HAP-1 (cell line): ENCODE measurements at regions not wholly inside any gene's neighbourhood (a gene's known extent, or its start where the extent isn't known, plus 50 kb on each side); places are given as distances from the start of the nearest gene placed in this dataset.
"Not testable (repeated sequence)": the region's sequence is repeated elsewhere in the genome, so short reads cannot be mapped to it uniquely, and the experiment has no call there.

Experiments used
- DNase-seq, 2 experiments: peaks; one replicate each; pipeline ENCODE4 v3.0.0-alpha.2; 2016 to 2020; ENCODE audit warnings: low spot score in 2 of 2
- H3K27me3 ChIP-seq: fragments of 250-450 bp; sonication (Bioruptor Pico); 2 replicates; pipeline ENCODE4 v1.5.1; 2020; ENCODE audit warnings: low read depth, mild to moderate bottlenecking, moderate library complexity
- H3K36me3 ChIP-seq: fragments of 250-450 bp; sonication (Bioruptor Pico); replicated peaks from 2 replicates; pipeline ENCODE4 v1.5.1; 2020; ENCODE audit warnings: mild to moderate bottlenecking
- H3K4me1 ChIP-seq: fragments of 250-450 bp; sonication (Bioruptor Pico); 2 replicates; pipeline ENCODE4 v1.5.1; 2020; ENCODE audit warnings: mild to moderate bottlenecking
- H3K4me3 ChIP-seq: fragments of 250-450 bp; sonication (Bioruptor Pico); 2 replicates; pipeline ENCODE4 v1.5.1; 2020; ENCODE audit warnings: mild to moderate bottlenecking, moderate library complexity
- H3K9me3 ChIP-seq: fragments of 250-450 bp; sonication (Bioruptor Pico); 2 replicates; pipeline ENCODE4 v1.5.1; 2020; ENCODE audit warnings: mild to moderate bottlenecking, moderate library complexity
- in situ Hi-C: fragments of 300-500 bp; cut with MboI; formaldehyde crosslinking; loops from 3 replicates; pipeline ENCODE4 v1.14.3; 2020; ENCODE audit warnings: low sequenced_read_pairs, inconsistent platforms, mixed read lengths

- in situ Hi-C loops: loop anchor here (25.0 kb wide), 1 partner anchor 381 kb away; no protein-coding TSS in a partner anchor
Observed at GRCh38 chr10:117856426-117856825, 190.3 kb downstream of the RAB11FIP2 start.

GRCh38 chr10:117860135-117860534, 186.6 kb downstream of the RAB11FIP2 start:
- in situ Hi-C loops: loop anchor here (25.0 kb wide), 1 partner anchor 377 kb away; no protein-coding TSS in a partner anchor
- no peaks in the 10 kb centered on the region for H3K27me3 ChIP-seq
- no peak for DNase-seq
- no peak overlapping the region for H3K4me3 ChIP-seq
- no peaks in the 10 kb centered on the region for H3K36me3 ChIP-seq
- H3K4me1 ChIP-seq: no peaks in the 10 kb centered on the region
- no peaks in the 10 kb centered on the region for H3K9me3 ChIP-seq

More at GRCh38 chr10:117856426-117856825, 190.3 kb downstream of the RAB11FIP2 start:
- H3K4me1 ChIP-seq, H3K36me3 ChIP-seq, H3K4me3 ChIP-seq, H3K9me3 ChIP-seq, DNase-seq, H3K27me3 ChIP-seq: not testable (repeated sequence)

- H3K4me3 ChIP-seq: no peak overlapping the region
- no peaks in the 10 kb centered on the region for H3K36me3 ChIP-seq
- no peaks in the 10 kb centered on the region for H3K9me3 ChIP-seq
- in situ Hi-C loops: loop anchor here (25.0 kb wide), 1 partner anchor 376 kb away; no protein-coding TSS in a partner anchor
- DNase-seq: peak in 1 of 2 experiments; percentile 45
- no peaks in the 10 kb centered on the region for H3K27me3 ChIP-seq
- H3K4me1 ChIP-seq: no peaks in the 10 kb centered on the region
Observed at GRCh38 chr10:117860823-117861222, 185.9 kb downstream of the RAB11FIP2 start.

GRCh38 chr10:117861329-117861728, 185.4 kb downstream of the RAB11FIP2 start:
- Histone ChIP-seq H3K4me3 (no peak overlapping the region), H3K27me3 (no peaks in the 10 kb centered on the region), H3K9me3 (no peaks in the 10 kb centered on the region), H3K36me3 (no peaks in the 10 kb centered on the region), H3K4me1 (peaks cover 2% of the 10 kb centered on the region; the same call in 1 of the 2 replicates)
- in situ Hi-C loops: loop anchor here (25.0 kb wide), 1 partner anchor 376 kb away; no protein-coding TSS in a partner anchor
- no peak for DNase-seq

GRCh38 chr10:117863771-117864170, 183.0 kb downstream of the RAB11FIP2 start:
- Histone ChIP-seq H3K36me3 (no peaks in the 10 kb centered on the region), H3K4me1 (peaks cover 3% of the 10 kb centered on the region; the same call in 1 of the 2 replicates), H3K4me3 (no peak overlapping the region), H3K9me3 (no peaks in the 10 kb centered on the region), H3K27me3 (no peaks in the 10 kb centered on the region)
- no peak for DNase-seq
- in situ Hi-C loops: loop anchor here (25.0 kb wide), 1 partner anchor 374 kb away; no protein-coding TSS in a partner anchor

GRCh38 chr10:117865945-117866344, 180.8 kb downstream of the RAB11FIP2 start:
- no peaks in the 10 kb centered on the region for H3K9me3 ChIP-seq
- DNase-seq: peak; percentile 16 to 50
- peaks cover 3% of the 10 kb centered on the region; the same call in 1 of the 2 replicates for H3K4me1 ChIP-seq
- H3K4me3 ChIP-seq: no peak overlapping the region
- H3K36me3 ChIP-seq: no peaks in the 10 kb centered on the region
- in situ Hi-C loops: loop anchor here (25.0 kb wide), 1 partner anchor 371 kb away; no protein-coding TSS in a partner anchor
- no peaks in the 10 kb centered on the region for H3K27me3 ChIP-seq

GRCh38 chr10:117868151-117868550, 178.6 kb downstream of the RAB11FIP2 start:
- no peak for DNase-seq
- Histone ChIP-seq H3K27me3 (no peaks in the 10 kb centered on the region), H3K4me1 (peaks cover 3% of the 10 kb centered on the region; the same call in 1 of the 2 replicates), H3K4me3 (no peak overlapping the region), H3K36me3 (no peaks in the 10 kb centered on the region), H3K9me3 (no peaks in the 10 kb centered on the region)
- in situ Hi-C loops: loop anchor here (25.0 kb wide), 1 partner anchor 369 kb away; no protein-coding TSS in a partner anchor

GRCh38 chr10:117875793-117876192, 170.9 kb downstream of the RAB11FIP2 start:
- Histone ChIP-seq H3K4me1 (no peaks in the 10 kb centered on the region), H3K36me3 (no peaks in the 10 kb centered on the region), H3K4me3 (no peak overlapping the region), H3K27me3 (no peaks in the 10 kb centered on the region), H3K9me3 (no peaks in the 10 kb centered on the region)
- in situ Hi-C loops: no loop called here
- no peak for DNase-seq

GRCh38 chr10:117876210-117876609, 170.5 kb downstream of the RAB11FIP2 start:
- no peaks in the 10 kb centered on the region for H3K9me3 ChIP-seq
- DNase-seq: no peak
- no peak overlapping the region for H3K4me3 ChIP-seq
- in situ Hi-C loops: no loop called here
- no peaks in the 10 kb centered on the region for H3K27me3 ChIP-seq
- no peaks in the 10 kb centered on the region for H3K36me3 ChIP-seq
- no peaks in the 10 kb centered on the region for H3K4me1 ChIP-seq

DNA sequence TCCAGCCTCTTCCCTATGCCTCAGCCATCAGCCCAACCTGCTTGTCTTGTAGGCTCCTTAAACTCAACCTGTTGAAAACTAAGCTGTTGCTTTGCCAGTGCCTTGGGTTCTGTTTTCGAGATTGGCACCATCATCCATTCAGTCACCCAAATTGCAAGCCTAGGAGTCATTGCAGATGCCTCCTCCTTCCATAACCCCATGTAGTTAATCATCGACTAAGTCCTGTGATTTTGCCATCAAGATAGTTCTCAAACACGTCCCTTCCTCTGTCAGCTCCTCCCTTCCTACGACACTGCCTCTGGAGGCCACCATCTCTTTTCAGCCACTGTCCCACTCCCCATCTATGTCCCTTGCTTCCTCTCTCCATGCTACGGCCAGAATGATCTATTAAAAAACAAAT, 168.1 kb downstream of the RAB11FIP2 start:
- Histone ChIP-seq H3K27me3 (no peaks in the 10 kb centered on the region), H3K4me1 (no peaks in the 10 kb centered on the region), H3K4me3 (no peak overlapping the region), H3K36me3 (no peaks in the 10 kb centered on the region), H3K9me3 (no peaks in the 10 kb centered on the region)
- no peak for DNase-seq
- in situ Hi-C loops: no loop called here

- Histone ChIP-seq H3K9me3 (no peaks in the 10 kb centered on the region; the same call in 1 of the 2 replicates), H3K4me3 (no peak overlapping the region), H3K4me1 (no peaks in the 10 kb centered on the region), H3K36me3 (no peaks in the 10 kb centered on the region), H3K27me3 (no peaks in the 10 kb centered on the region)
- in situ Hi-C loops: no loop called here
- no peak for DNase-seq
Observed at GRCh38 chr10:117884093-117884492, 162.6 kb downstream of the RAB11FIP2 start.

DNA sequence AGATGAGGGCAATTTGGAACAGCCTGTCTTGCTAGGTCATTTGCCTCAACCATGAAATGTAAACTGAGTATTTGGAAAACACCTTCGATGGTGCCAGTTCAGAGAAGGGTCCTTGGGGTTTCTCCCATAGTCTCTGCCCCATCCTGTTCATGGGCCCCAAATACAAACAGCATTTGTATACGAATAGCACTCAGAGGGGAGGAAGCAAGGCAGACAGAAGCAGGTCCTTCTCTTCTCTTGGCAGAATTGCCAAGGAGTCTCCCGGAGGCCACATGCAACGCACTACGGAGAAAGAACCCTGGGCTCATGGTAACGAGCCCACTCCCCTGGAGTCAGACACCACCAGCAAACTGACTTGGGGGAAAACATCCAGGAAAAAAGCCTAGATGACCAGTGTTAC, 162.1 kb downstream of the RAB11FIP2 start:
- Histone ChIP-seq H3K4me1 (no peaks in the 10 kb centered on the region), H3K27me3 (no peaks in the 10 kb centered on the region), H3K36me3 (no peaks in the 10 kb centered on the region), H3K9me3 (no peaks in the 10 kb centered on the region; the same call in 1 of the 2 replicates), H3K4me3 (no peak overlapping the region)
- no peak for DNase-seq
- in situ Hi-C loops: no loop called here

GRCh38 chr10:117885206-117885829, 161.4 kb downstream of the RAB11FIP2 start:
- Histone ChIP-seq H3K9me3 (no peaks in the 10 kb centered on the region; the same call in 1 of the 2 replicates), H3K27me3 (no peaks in the 10 kb centered on the region), H3K4me1 (no peaks in the 10 kb centered on the region), H3K4me3 (no peak overlapping the region), H3K36me3 (no peaks in the 10 kb centered on the region)
- in situ Hi-C loops: no loop called here
- DNase-seq: no peak

DNA sequence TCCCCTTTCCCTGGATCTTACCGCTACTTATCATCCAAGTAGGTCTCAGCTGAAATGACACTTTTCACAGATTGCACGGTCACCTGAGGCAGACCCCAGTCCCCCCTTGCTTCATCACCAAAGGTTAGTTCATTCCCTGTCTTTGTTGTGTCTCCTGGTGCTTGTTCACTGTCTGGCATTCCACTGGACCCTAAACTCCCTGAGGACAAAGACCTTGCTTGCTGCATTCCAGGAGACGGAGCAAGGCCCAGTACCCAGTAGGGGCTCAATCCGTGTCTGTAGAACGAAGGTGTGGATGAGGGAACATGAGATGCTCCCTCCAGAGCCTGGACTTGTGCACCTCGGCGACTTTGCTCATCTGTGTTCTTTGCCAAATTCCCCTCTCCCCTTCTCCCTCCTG, 160.0 kb downstream of the RAB11FIP2 start:
- H3K36me3 ChIP-seq: no peaks in the 10 kb centered on the region
- no peaks in the 10 kb centered on the region for H3K4me1 ChIP-seq
- DNase-seq: no peak
- H3K9me3 ChIP-seq: no peaks in the 10 kb centered on the region; the same call in 1 of the 2 replicates
- in situ Hi-C loops: no loop called here
- no peaks in the 10 kb centered on the region for H3K27me3 ChIP-seq
- no peak overlapping the region for H3K4me3 ChIP-seq
